ENCODE measurements at regions not wholly inside any gene's neighbourhood (a gene's known extent, or its start where the extent isn't known, plus 50 kb on each side); places are given as distances from the start of the nearest gene placed in this dataset.

- Histone ChIP-seq H3K4me2 (ENCODE audit: low read length) (no peak overlapping the region), H3F3A (ENCODE audit: low read length, unreplicated experiment) (no peaks in the 10 kb centered on the region), H2AFZ (ENCODE audit: low read length) (no peak overlapping the region), H4K20me1 (ENCODE audit: low read length) (no peaks in the 10 kb centered on the region), H3K4me1 (ENCODE audit: insufficient read depth, low read length) (peaks cover 13% of the 10 kb centered on the region), H3K9me3 (ENCODE audit: low read length) (no peaks in the 10 kb centered on the region), H3K9ac (ENCODE audit: low read length) (no peak overlapping the region), H3K9me2 (replicated peaks; ENCODE audit: low read length) (no peaks in the 10 kb centered on the region), H3K27me3 (ENCODE audit: low read length) (no peaks in the 10 kb centered on the region), H3K27ac (ENCODE audit: low read length) (no peak overlapping the region), H3K4me3 (ENCODE audit: low read length) (no peak overlapping the region), H3K79me2 (ENCODE audit: low read length) (no peaks in the 10 kb centered on the region), H3K36me3 (ENCODE audit: low read depth, low read length) (0 out of 2 replicates have a peak, but pooled peaks cover under 1% of the 10 kb centered on the region)
- TF ChIP-seq EZH2phosphoT487 (IDR thresholded peaks at IDR 0.05; ENCODE audit: borderline replicate concordance, low read length) (no peak), EZH2 (IDR thresholded peaks at IDR 0.05; ENCODE audit: low read length, unreplicated experiment) (no peak), CTCF (conservative IDR thresholded peaks at IDR 0.05; ENCODE audit: low read depth, low read length) (no peak)
- BruUV-seq (replicated peaks) = no TSS peak
- ChIA-PET CTCF (no interaction called here), POLR2A (ENCODE audit: unreplicated experiment) (no interaction called here)
- DNase-seq (no peak), ATAC-seq (no peak)
- intact Hi-C loops (cut with micrococcal nuclease) = no loop called here
Observed at GRCh38 chr6:144547409-144547808, 262.3 kb downstream of the UTRN start.

DNA sequence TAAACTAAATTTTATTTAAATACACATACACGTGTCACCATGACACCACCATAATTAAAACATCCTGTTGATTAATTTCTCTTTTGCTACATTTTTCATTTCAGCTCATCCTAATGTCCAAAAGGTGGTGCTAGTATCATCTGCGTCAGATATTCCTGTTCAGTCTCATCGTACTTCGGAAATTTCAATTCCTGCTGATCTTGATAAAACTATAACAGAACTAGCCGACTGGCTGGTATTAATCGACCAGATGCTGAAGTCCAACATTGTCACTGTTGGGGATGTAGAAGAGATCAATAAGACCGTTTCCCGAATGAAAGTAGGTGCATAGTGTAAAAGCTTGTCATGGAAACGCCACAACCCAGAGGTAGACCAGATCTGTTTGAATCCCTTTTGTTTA is 263.4 kb downstream of the UTRN start:
- H3K9me3 ChIP-seq (ENCODE audit: low read length) = no peaks in the 10 kb centered on the region
- peaks cover 3% of the 10 kb centered on the region for H3K4me1 ChIP-seq (ENCODE audit: insufficient read depth, low read length)
- H3K27ac ChIP-seq (ENCODE audit: low read length) = no peak overlapping the region
- H3K27me3 ChIP-seq (ENCODE audit: low read length) = no peaks in the 10 kb centered on the region
- ATAC-seq (no peak), DNase-seq (no peak)
- BruUV-seq (replicated peaks) = no TSS peak
- ChIA-PET POLR2A (ENCODE audit: unreplicated experiment) (interaction anchor here (0.5 kb wide), 1 partner anchor 283 kb away, joined by 4 read pairs; no protein-coding TSS in a partner anchor), CTCF (no interaction called here)
- no peak overlapping the region for H3K4me2 ChIP-seq (ENCODE audit: low read length)
- H3K36me3 ChIP-seq (ENCODE audit: low read depth, low read length) = 0 out of 2 replicates have a peak, but pooled peaks cover 4% of the 10 kb centered on the region
- H2AFZ ChIP-seq (ENCODE audit: low read length) = no peak overlapping the region
- intact Hi-C loops (cut with micrococcal nuclease) = no loop called here
- H3K79me2 ChIP-seq (ENCODE audit: low read length) = no peaks in the 10 kb centered on the region
- no peaks in the 10 kb centered on the region for H3K9me2 ChIP-seq (replicated peaks; ENCODE audit: low read length)
- no peaks in the 10 kb centered on the region for H4K20me1 ChIP-seq (ENCODE audit: low read length)
- no peak overlapping the region for H3K4me3 ChIP-seq (ENCODE audit: low read length)
- H3K9ac ChIP-seq (ENCODE audit: low read length) = no peak overlapping the region
- no peaks in the 10 kb centered on the region for H3F3A ChIP-seq (ENCODE audit: low read length, unreplicated experiment)
- TF ChIP-seq EZH2phosphoT487 (IDR thresholded peaks at IDR 0.05; ENCODE audit: borderline replicate concordance, low read length) = no peak
- no peak for TF ChIP-seq CTCF (conservative IDR thresholded peaks at IDR 0.05; ENCODE audit: low read depth, low read length)
- no peak for TF ChIP-seq EZH2 (IDR thresholded peaks at IDR 0.05; ENCODE audit: low read length, unreplicated experiment)

- H4K20me1 ChIP-seq (ENCODE audit: low read length) = no peaks in the 10 kb centered on the region
- H3K79me2 ChIP-seq (ENCODE audit: low read length) = no peaks in the 10 kb centered on the region
- 0 out of 2 replicates have a peak, but pooled peaks cover 4% of the 10 kb centered on the region for H3K36me3 ChIP-seq (ENCODE audit: low read depth, low read length)
- no peak for DNase-seq
- no peak overlapping the region for H3K9ac ChIP-seq (ENCODE audit: low read length)
- no peaks in the 10 kb centered on the region for H3K9me3 ChIP-seq (ENCODE audit: low read length)
- POLR2A ChIA-PET (ENCODE audit: unreplicated experiment) = no interaction called here
- no peak overlapping the region for H3K4me2 ChIP-seq (ENCODE audit: low read length)
- no TSS peak for BruUV-seq (replicated peaks)
- CTCF ChIA-PET = no interaction called here
- no peak overlapping the region for H3K4me3 ChIP-seq (ENCODE audit: low read length)
- no peaks in the 10 kb centered on the region for H3K27me3 ChIP-seq (ENCODE audit: low read length)
- no peak overlapping the region for H2AFZ ChIP-seq (ENCODE audit: low read length)
- no peak overlapping the region for H3K27ac ChIP-seq (ENCODE audit: low read length)
- no peaks in the 10 kb centered on the region for H3K9me2 ChIP-seq (replicated peaks; ENCODE audit: low read length)
- TF ChIP-seq EZH2 (IDR thresholded peaks at IDR 0.05; ENCODE audit: low read length, unreplicated experiment) (no peak), CTCF (conservative IDR thresholded peaks at IDR 0.05; ENCODE audit: low read depth, low read length) (no peak), EZH2phosphoT487 (IDR thresholded peaks at IDR 0.05; ENCODE audit: borderline replicate concordance, low read length) (no peak)
- H3F3A ChIP-seq (ENCODE audit: low read length, unreplicated experiment) = no peaks in the 10 kb centered on the region
- no peaks in the 10 kb centered on the region for H3K4me1 ChIP-seq (ENCODE audit: insufficient read depth, low read length)
- ATAC-seq = no peak
- intact Hi-C loops (cut with micrococcal nuclease) = no loop called here
Observed at GRCh38 chr6:144549837-144550747, 265.0 kb downstream of the UTRN start.

All from PC-3 (cell line).